ENCODE measurements at regions not wholly inside any gene's neighbourhood (a gene's known extent, or its start where the extent isn't known, plus 50 kb on each side); places are given as distances from the start of the nearest gene placed in this dataset.

DNA sequence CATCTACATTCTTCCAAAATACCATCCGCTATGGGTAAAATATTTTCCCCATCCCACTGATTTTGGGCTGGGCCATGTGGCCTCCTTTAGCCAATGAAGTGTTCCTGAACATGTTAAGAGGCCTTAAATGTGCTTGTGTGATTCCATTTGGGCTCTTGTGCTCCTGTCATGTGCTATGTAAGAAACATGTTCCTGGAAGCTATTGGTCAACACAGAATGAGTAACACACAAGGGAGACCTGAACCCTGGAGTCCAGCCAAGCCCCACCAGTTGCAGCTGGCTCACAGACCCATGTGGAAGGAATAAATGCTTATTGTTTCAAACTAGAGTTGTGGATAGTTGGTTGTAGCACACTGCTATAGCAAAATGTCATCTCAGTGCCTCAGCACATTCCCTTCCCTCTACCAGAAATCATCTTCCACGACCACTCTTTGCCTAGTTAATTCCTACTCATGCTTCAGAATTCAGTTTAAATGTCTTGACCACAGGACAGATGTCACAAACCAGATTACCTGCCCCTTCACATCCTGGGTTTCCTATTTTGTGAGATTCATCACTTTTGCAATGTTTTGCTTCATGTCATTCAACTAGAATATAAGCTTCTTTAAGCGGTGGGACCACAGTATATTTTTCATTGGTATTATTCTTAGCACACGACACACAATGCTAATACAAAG, 217.3 kb upstream of the EEA1 start:
- Histone ChIP-seq H3K27me3 (ENCODE audit: control insufficient read depth in 1 of 2, insufficient read depth in 2 of 2, low read length in 2 of 2) (no peaks in the 10 kb centered on the region), H3K9ac (ENCODE audit: low read length in 2 of 2) (no peak overlapping the region), H3K36me3 (ENCODE audit: control insufficient read depth in 2 of 2, insufficient read depth in 2 of 2, low read length in 2 of 2) (no peaks in the 10 kb centered on the region), H3K9me3 (ENCODE audit: control insufficient read depth in 2 of 2, low read length in 2 of 2) (no peaks in the 10 kb centered on the region), H3K4me1 (ENCODE audit: control insufficient read depth, insufficient read depth, low read length) (no peaks in the 10 kb centered on the region), H3K4me3 (ENCODE audit: low read length in 2 of 2) (no peak overlapping the region), H3K27ac (ENCODE audit: low read length) (no peak overlapping the region)

DNA sequence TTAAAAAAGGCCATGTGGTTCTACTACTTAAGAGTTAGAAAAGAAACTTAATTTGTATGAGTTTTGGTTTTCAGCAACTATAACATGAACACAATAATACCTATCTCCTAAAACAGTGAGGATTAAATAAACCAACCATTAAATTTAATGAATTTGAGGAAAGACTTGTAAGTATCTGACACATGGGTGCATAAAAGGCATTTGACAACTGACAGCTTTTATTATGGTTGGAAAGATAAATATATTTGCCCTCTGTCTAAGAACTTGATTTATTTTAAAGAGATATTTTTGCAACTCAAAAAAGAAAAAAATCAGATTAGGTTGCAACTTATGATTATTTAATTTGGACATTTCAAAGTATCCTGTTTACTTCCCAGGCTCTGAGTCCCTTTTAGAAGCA, 217.9 kb upstream of the EEA1 start:
- no peak overlapping the region for H3K4me3 ChIP-seq (ENCODE audit: low read length in 2 of 2)
- H3K4me1 ChIP-seq (ENCODE audit: control insufficient read depth, insufficient read depth, low read length) = no peaks in the 10 kb centered on the region
- H3K36me3 ChIP-seq (ENCODE audit: control insufficient read depth in 2 of 2, insufficient read depth in 2 of 2, low read length in 2 of 2) = no peaks in the 10 kb centered on the region
- H3K27ac ChIP-seq (ENCODE audit: low read length) = no peak overlapping the region
- no peak overlapping the region for H3K9ac ChIP-seq (ENCODE audit: low read length in 2 of 2)
- H3K9me3 ChIP-seq (ENCODE audit: control insufficient read depth in 2 of 2, low read length in 2 of 2) = no peaks in the 10 kb centered on the region
- no peaks in the 10 kb centered on the region for H3K27me3 ChIP-seq (ENCODE audit: control insufficient read depth in 1 of 2, insufficient read depth in 2 of 2, low read length in 2 of 2)

DNA sequence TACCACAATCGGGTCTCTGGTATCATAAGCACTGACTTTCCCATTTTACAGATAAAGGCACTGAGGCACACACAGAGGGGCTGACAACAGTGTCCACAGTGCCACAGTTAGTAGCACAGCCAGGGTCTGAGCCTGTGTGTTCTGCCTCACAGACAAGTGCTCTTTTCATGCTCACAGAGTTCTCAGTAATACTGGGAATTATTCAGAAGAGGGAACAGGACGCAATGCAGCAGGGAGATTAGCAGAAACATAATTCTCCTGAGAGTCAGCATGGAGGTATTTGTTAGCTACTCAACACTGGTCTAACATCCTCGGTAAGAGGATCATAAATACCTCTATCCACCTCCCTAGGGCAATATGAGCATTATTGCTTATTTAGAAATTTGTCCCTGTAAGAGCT, 219.3 kb upstream of the EEA1 start:
- H3K27me3 ChIP-seq (ENCODE audit: control insufficient read depth in 1 of 2, insufficient read depth in 2 of 2, low read length in 2 of 2) = no peaks in the 10 kb centered on the region
- no peak overlapping the region for H3K4me3 ChIP-seq (ENCODE audit: low read length in 2 of 2)
- no peak overlapping the region for H3K9ac ChIP-seq (ENCODE audit: low read length in 2 of 2)
- no peaks in the 10 kb centered on the region for H3K4me1 ChIP-seq (ENCODE audit: control insufficient read depth, insufficient read depth, low read length)
- H3K9me3 ChIP-seq (ENCODE audit: control insufficient read depth in 2 of 2, low read length in 2 of 2) = no peaks in the 10 kb centered on the region
- H3K27ac ChIP-seq (ENCODE audit: low read length) = no peak overlapping the region
- H3K36me3 ChIP-seq (ENCODE audit: control insufficient read depth in 2 of 2, insufficient read depth in 2 of 2, low read length in 2 of 2) = no peaks in the 10 kb centered on the region

DNA sequence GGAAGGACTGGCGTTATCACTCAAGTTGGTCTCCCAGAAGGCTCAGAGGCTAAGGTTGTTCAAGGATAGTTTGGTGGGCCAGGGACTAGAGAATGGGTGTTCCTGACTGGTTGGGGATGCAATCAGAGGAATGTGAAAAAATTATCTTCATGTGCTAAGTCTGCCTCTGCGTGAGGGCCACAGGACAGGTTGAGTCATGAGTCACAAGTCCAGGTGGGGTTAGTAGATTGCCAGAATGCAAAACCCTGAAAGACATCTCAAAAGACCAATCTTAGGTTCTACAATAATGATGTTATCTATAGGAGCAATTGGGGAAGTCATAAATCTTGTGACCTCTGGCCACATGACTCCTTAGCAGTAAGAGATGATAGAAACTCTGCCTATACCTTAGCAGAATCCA, 220.1 kb upstream of the EEA1 start:
- H3K27me3 ChIP-seq (ENCODE audit: control insufficient read depth in 1 of 2, insufficient read depth in 2 of 2, low read length in 2 of 2) = no peaks in the 10 kb centered on the region
- no peak overlapping the region for H3K27ac ChIP-seq (ENCODE audit: low read length)
- H3K9ac ChIP-seq (ENCODE audit: low read length in 2 of 2) = no peak overlapping the region
- H3K4me1 ChIP-seq (ENCODE audit: control insufficient read depth, insufficient read depth, low read length) = no peaks in the 10 kb centered on the region
- no peak overlapping the region for H3K4me3 ChIP-seq (ENCODE audit: low read length in 2 of 2)
- H3K36me3 ChIP-seq (ENCODE audit: control insufficient read depth in 2 of 2, insufficient read depth in 2 of 2, low read length in 2 of 2) = no peaks in the 10 kb centered on the region
- H3K9me3 ChIP-seq (ENCODE audit: control insufficient read depth in 2 of 2, low read length in 2 of 2) = no peaks in the 10 kb centered on the region

DNA sequence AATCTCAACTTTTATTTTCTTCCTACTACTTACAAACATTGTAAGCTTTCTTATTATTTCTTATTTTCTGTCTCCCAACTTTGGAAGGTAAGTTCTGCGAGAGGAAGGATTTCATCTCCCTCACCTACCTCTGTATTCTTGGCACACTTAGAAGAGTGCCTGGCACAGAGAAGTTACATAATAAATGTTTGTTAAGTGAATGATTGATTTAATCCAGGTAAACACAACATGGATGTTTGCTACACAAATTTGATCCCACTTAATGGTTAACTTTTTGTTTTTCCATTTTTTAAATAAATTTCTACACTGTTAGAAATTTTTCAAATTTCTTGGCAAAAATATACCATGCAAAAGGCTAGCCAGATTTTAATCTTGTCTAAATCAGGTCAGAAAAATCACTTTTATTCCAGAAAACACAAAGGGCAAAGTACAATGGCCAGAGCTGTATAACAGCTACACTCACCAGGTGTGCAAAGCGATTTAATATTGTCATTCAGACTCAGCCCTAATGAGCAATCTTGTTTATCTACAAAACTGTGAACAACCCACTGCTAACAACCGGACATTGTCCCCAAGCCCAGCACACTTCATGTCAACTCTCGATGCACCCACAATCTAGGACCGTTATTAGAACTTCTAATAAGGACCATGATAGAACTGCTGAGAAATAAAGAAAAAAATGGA, 222.1 kb upstream of the EEA1 start:
- Histone ChIP-seq H3K4me3 (ENCODE audit: low read length in 2 of 2) (no peak overlapping the region), H3K27ac (ENCODE audit: low read length) (no peak overlapping the region), H3K9ac (ENCODE audit: low read length in 2 of 2) (no peak overlapping the region)

DNA sequence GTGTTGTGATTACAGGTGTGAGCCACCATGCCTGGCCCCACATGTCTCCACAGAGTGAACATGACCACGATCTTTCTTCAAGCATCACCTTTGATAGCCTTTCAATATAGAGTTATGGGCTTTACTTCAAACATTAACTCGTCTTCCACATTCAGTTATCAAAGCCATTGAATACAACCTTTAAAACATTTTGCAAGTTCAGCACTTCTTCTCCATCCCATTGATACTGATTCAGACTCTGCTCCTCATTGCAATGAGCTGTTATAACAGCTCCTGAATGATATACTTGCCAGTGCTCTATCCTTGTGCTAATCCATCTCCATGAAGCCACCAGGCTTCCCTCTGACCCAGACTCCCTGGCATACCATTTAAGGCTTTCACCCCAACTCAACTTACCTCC, 223.5 kb upstream of the EEA1 start:
- no peak overlapping the region for H3K27ac ChIP-seq (ENCODE audit: low read length)
- H3K4me3 ChIP-seq (ENCODE audit: low read length in 2 of 2) = no peak overlapping the region
- H3K27me3 ChIP-seq (ENCODE audit: control insufficient read depth in 1 of 2, insufficient read depth in 2 of 2, low read length in 2 of 2) = no peaks in the 10 kb centered on the region
- H3K9ac ChIP-seq (ENCODE audit: low read length in 2 of 2) = no peak overlapping the region
- no peaks in the 10 kb centered on the region for H3K36me3 ChIP-seq (ENCODE audit: control insufficient read depth in 2 of 2, insufficient read depth in 2 of 2, low read length in 2 of 2)
- peaks cover 22% of the 10 kb centered on the region for H3K4me1 ChIP-seq (ENCODE audit: control insufficient read depth, insufficient read depth, low read length)
- no peaks in the 10 kb centered on the region for H3K9me3 ChIP-seq (ENCODE audit: control insufficient read depth in 2 of 2, low read length in 2 of 2)

More for the DNA sequence above, 222.1 kb upstream of the EEA1 start:
- Histone ChIP-seq H3K36me3 (ENCODE audit: control insufficient read depth in 2 of 2, insufficient read depth in 2 of 2, low read length in 2 of 2) (no peaks in the 10 kb centered on the region), H3K9me3 (ENCODE audit: control insufficient read depth in 2 of 2, low read length in 2 of 2) (no peaks in the 10 kb centered on the region), H3K27me3 (ENCODE audit: control insufficient read depth in 1 of 2, insufficient read depth in 2 of 2, low read length in 2 of 2) (no peaks in the 10 kb centered on the region), H3K4me1 (ENCODE audit: control insufficient read depth, insufficient read depth, low read length) (peaks cover 15% of the 10 kb centered on the region)

DNA sequence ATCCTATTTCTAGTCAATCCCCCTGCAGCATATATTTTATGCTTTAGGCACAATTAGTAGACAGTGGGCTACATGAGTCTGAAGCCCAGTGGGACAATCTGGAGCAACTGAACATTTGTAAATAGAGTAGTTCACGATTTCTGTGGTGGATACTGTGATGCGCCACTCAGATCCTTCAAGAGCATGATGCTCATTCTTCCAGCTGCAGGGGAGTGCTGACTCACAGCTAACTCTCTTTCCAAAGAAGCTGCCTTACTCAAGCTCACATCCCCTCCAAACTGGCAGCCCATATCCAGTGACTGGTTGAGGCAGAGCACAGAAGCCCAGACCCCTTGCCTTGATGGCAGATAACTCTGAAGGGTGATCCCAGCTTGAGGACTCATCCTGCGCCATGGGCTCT, 224.2 kb upstream of the EEA1 start:
- Histone ChIP-seq H3K27ac (ENCODE audit: low read length) (peak overlapping the region; percentile 37), H3K4me1 (ENCODE audit: control insufficient read depth, insufficient read depth, low read length) (peaks cover 22% of the 10 kb centered on the region), H3K9ac (ENCODE audit: low read length in 2 of 2) (no peak overlapping the region), H3K27me3 (ENCODE audit: control insufficient read depth in 1 of 2, insufficient read depth in 2 of 2, low read length in 2 of 2) (no peaks in the 10 kb centered on the region), H3K36me3 (ENCODE audit: control insufficient read depth in 2 of 2, insufficient read depth in 2 of 2, low read length in 2 of 2) (no peaks in the 10 kb centered on the region), H3K9me3 (ENCODE audit: control insufficient read depth in 2 of 2, low read length in 2 of 2) (no peaks in the 10 kb centered on the region), H3K4me3 (ENCODE audit: low read length in 2 of 2) (no peak overlapping the region)

DNA sequence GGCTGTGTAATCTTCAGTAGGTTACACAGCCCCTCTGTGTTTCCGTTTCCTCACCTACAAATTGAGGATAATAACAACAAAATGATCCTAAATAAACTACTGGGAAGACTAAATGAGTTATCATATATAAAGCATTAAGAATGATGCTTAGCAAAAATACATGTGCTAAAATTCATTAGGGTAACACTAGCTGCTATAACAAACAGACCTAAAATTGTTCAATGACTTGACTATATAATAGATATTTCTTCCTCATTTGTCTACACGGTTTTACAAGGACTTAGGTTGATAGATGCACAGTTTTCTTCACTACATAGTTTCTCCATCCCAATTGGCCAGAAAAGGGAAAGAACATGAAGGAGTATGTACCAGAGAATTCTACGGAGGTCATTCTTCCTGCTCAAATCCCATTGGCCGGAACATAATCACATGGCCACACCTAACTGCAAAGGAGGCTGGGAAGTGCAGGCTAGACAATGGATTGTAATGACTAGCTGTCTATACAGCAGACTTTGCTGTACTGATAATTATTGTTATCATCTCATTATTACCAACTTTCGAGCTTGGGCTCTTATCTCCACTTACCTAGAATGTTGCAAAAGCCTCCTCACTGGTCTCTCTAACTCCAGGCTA, 223.5 kb upstream of the NUDT4 start:
- peak overlapping the region; percentile 46 for H3K27ac ChIP-seq (ENCODE audit: low read length)
- H3K4me1 ChIP-seq (ENCODE audit: control insufficient read depth, insufficient read depth, low read length) = peaks cover 22% of the 10 kb centered on the region
- H3K4me3 ChIP-seq (ENCODE audit: low read length in 2 of 2) = no peak overlapping the region
- no peak overlapping the region for H3K9ac ChIP-seq (ENCODE audit: low read length in 2 of 2)
- H3K27me3 ChIP-seq (ENCODE audit: control insufficient read depth in 1 of 2, insufficient read depth in 2 of 2, low read length in 2 of 2) = no peaks in the 10 kb centered on the region
- H3K36me3 ChIP-seq (ENCODE audit: control insufficient read depth in 2 of 2, insufficient read depth in 2 of 2, low read length in 2 of 2) = no peaks in the 10 kb centered on the region
- H3K9me3 ChIP-seq (ENCODE audit: control insufficient read depth in 2 of 2, low read length in 2 of 2) = no peaks in the 10 kb centered on the region

DNA sequence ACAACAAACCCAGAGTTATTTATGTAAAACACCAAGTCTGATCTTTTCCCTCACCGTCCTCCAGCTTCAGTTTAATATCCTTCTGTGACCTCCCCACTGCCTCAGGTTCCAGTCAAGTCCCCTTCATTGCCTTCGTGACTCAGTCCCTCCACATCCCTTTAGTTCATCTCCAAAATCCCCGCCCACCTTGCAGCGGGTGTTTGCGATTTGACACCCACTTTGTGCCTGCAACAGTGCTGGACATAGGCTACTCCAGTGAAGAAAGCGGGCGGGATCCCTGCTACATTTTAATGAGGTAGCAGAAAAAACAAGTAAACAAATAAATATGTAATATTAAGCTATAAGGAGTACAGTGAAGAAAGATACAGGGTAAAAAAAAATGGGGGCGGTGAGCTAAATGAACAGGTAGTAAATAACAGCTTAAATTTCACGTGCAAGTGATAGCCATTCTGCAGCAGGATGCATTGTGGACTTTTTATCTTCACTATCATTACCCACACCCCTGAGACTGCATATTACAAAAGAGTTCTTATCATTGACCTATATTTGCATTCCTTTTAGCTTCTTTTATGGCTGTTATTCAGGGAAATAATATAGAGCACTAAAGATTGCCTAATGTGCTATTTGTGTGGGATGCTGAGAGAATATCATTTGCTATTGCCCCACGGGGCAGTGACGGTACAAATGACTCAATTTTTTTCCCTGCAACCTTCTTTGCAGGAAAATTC, 222.8 kb upstream of the NUDT4 start:
- H3K9me3 ChIP-seq (ENCODE audit: control insufficient read depth in 2 of 2, low read length in 2 of 2) = no peaks in the 10 kb centered on the region
- no peaks in the 10 kb centered on the region for H3K36me3 ChIP-seq (ENCODE audit: control insufficient read depth in 2 of 2, insufficient read depth in 2 of 2, low read length in 2 of 2)
- H3K4me3 ChIP-seq (ENCODE audit: low read length in 2 of 2) = no peak overlapping the region
- H3K27ac ChIP-seq (ENCODE audit: low read length) = peak overlapping the region; percentile 46
- H3K27me3 ChIP-seq (ENCODE audit: control insufficient read depth in 1 of 2, insufficient read depth in 2 of 2, low read length in 2 of 2) = no peaks in the 10 kb centered on the region
- no peak overlapping the region for H3K9ac ChIP-seq (ENCODE audit: low read length in 2 of 2)
- peaks cover 22% of the 10 kb centered on the region for H3K4me1 ChIP-seq (ENCODE audit: control insufficient read depth, insufficient read depth, low read length)

DNA sequence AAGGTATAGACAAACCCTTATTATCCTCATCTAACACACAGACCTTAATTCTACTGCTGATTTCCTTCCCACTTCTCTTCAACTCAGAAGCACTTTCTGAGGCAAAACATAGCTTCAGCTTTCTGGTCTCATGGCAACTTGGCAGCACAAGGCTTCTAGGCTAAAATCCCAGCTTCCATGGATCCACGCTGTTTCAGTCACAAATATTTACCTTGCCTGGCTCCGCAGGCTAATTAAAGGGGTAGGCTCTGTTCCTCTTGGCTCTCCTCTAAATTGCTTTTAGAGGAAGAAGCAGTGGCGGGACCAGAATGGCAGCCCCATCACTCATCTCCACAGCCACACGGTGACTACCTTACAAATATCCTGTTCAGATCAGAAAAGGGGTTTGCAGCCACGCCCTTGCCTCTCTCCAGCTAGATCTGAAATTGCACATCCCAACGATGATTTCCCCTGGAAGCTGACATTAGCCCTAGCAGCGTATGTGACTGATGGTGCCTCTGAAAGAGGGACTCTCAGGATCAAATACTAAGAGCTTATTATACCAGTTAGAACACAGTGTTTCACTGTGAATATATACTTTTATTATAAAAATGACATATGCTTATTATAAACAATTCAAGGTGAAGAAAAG, 221.5 kb upstream of the NUDT4 start:
- Histone ChIP-seq H3K9me3 (ENCODE audit: control insufficient read depth in 2 of 2, low read length in 2 of 2) (no peaks in the 10 kb centered on the region), H3K27me3 (ENCODE audit: control insufficient read depth in 1 of 2, insufficient read depth in 2 of 2, low read length in 2 of 2) (no peaks in the 10 kb centered on the region), H3K9ac (ENCODE audit: low read length in 2 of 2) (peak overlapping the region in 1 of 2 donors; percentile 36), H3K4me3 (ENCODE audit: low read length in 2 of 2) (peak overlapping the region; percentile 2 to 52), H3K4me1 (ENCODE audit: control insufficient read depth, insufficient read depth, low read length) (peaks cover 22% of the 10 kb centered on the region), H3K27ac (ENCODE audit: low read length) (peak overlapping the region; percentile 46), H3K36me3 (ENCODE audit: control insufficient read depth in 2 of 2, insufficient read depth in 2 of 2, low read length in 2 of 2) (no peaks in the 10 kb centered on the region)
